ENCODE measurements at regions not wholly inside any gene's neighbourhood (a gene's known extent, or its start where the extent isn't known, plus 50 kb on each side); places are given as distances from the start of the nearest gene placed in this dataset.
"Not testable (repeated sequence)": the region's sequence is repeated elsewhere in the genome, so short reads cannot be mapped to it uniquely, and the experiment has no call there.

GRCh38 chr1:143845193-143845592, 126.6 kb downstream of the FAM72C start:
- not testable (repeated sequence) for FAIRE-seq; DNase-seq (ENCODE audit: insufficient read length, low spot score)

- FAIRE-seq; DNase-seq (ENCODE audit: insufficient read length, low spot score): not testable (repeated sequence)
These were observed 129.7 kb downstream of the FAM72C start for GRCh38 chr1:143842058-143842457.

GRCh38 chr1:143839182-143839581, 132.6 kb downstream of the FAM72C start:
- FAIRE-seq; DNase-seq (ENCODE audit: insufficient read length, low spot score): not testable (repeated sequence)

- not testable (repeated sequence) for DNase-seq (ENCODE audit: insufficient read length, low spot score); FAIRE-seq
These were observed 133.2 kb downstream of the FAM72C start for GRCh38 chr1:143838598-143838929.

- DNase-seq (ENCODE audit: insufficient read length, low spot score); FAIRE-seq: not testable (repeated sequence)
These were observed 133.7 kb downstream of the FAM72C start for GRCh38 chr1:143837924-143838597.

GRCh38 chr1:143833376-143833775, 138.4 kb downstream of the FAM72C start:
- FAIRE-seq = not testable (repeated sequence)

GRCh38 chr1:143832379-143832716, 139.4 kb downstream of the FAM72C start:
- not testable (repeated sequence) for FAIRE-seq; DNase-seq (ENCODE audit: insufficient read length, low spot score)

More at GRCh38 chr1:143833376-143833775, 138.4 kb downstream of the FAM72C start:
- DNase-seq (ENCODE audit: insufficient read length, low spot score) = not testable (repeated sequence)

- DNase-seq (ENCODE audit: insufficient read length, low spot score); FAIRE-seq: not testable (repeated sequence)
These were observed 140.1 kb downstream of the FAM72C start for GRCh38 chr1:143831479-143832378.

- not testable (repeated sequence) for DNase-seq (ENCODE audit: insufficient read length, low spot score); FAIRE-seq
These were observed 145.6 kb downstream of the FAM72C start for GRCh38 chr1:143826162-143826561.

GRCh38 chr1:143824266-143824665, 147.5 kb downstream of the FAM72C start:
- not testable (repeated sequence) for DNase-seq (ENCODE audit: insufficient read length, low spot score); FAIRE-seq

- not testable (repeated sequence) for FAIRE-seq; DNase-seq (ENCODE audit: insufficient read length, low spot score)
These were observed 151.7 kb downstream of the FAM72C start for GRCh38 chr1:143820058-143820457.

GRCh38 chr1:143816369-143816768, 155.4 kb downstream of the FAM72C start:
- DNase-seq (ENCODE audit: insufficient read length, low spot score); FAIRE-seq: not testable (repeated sequence)

GRCh38 chr1:143805374-143805773, 166.4 kb downstream of the FAM72C start:
- DNase-seq (ENCODE audit: insufficient read length, low spot score); FAIRE-seq: not testable (repeated sequence)

GRCh38 chr1:143804707-143805356, 167.0 kb downstream of the FAM72C start:
- FAIRE-seq; DNase-seq (ENCODE audit: insufficient read length, low spot score): not testable (repeated sequence)

- not testable (repeated sequence) for DNase-seq (ENCODE audit: insufficient read length, low spot score); FAIRE-seq
These were observed 167.8 kb downstream of the FAM72C start for GRCh38 chr1:143803927-143804411.

- not testable (repeated sequence) for DNase-seq (ENCODE audit: insufficient read length, low spot score); FAIRE-seq
These were observed 168.7 kb downstream of the FAM72C start for GRCh38 chr1:143803095-143803494.

GRCh38 chr1:143799568-143800187, 172.1 kb downstream of the FAM72C start:
- FAIRE-seq = not testable (repeated sequence)

GRCh38 chr1:143796369-143796768, 175.4 kb downstream of the FAM72C start:
- FAIRE-seq; DNase-seq (ENCODE audit: insufficient read length, low spot score): not testable (repeated sequence)

More at GRCh38 chr1:143799568-143800187, 172.1 kb downstream of the FAM72C start:
- not testable (repeated sequence) for DNase-seq (ENCODE audit: insufficient read length, low spot score)

GRCh38 chr1:143792047-143792937, 179.5 kb downstream of the FAM72C start:
- not testable (repeated sequence) for FAIRE-seq; DNase-seq (ENCODE audit: insufficient read length, low spot score)

Data from GM19239 (cell line).